SU-DHL-6 (cell line): ENCODE measurements at regions not wholly inside any gene's neighbourhood (a gene's known extent, or its start where the extent isn't known, plus 50 kb on each side); places are given as distances from the start of the nearest gene placed in this dataset.
"Not testable (repeated sequence)": the region's sequence is repeated elsewhere in the genome, so short reads cannot be mapped to it uniquely, and the experiment has no call there.

Experiments
- H2AFZ ChIP-seq: fragments of 200-600 bp; sonication (generic); 2 replicates; pipeline ENCODE4 v1.6.1; 2014; ENCODE audit warnings: low read depth, mild to moderate bottlenecking, moderate library complexity, mixed read lengths, antibody characterized with exemption, low read length; ENCODE audit not compliant: severe bottlenecking
- H3F3A ChIP-seq: fragments of 200-600 bp; shearing (Covaris generic); 2 replicates; pipeline ENCODE4 v1.6.0; 2016; ENCODE audit warnings: antibody characterized with exemption, mild to moderate bottlenecking; ENCODE audit not compliant: insufficient read depth
- H3K27ac ChIP-seq: fragments of 200-600 bp; sonication (generic); 2 replicates; pipeline ENCODE4 v1.5.1; 2016; ENCODE audit warnings: low read depth, mild to moderate bottlenecking, low read length, moderate library complexity, mixed read lengths
- H3K27me3 ChIP-seq: fragments of 200-600 bp; sonication (generic), shearing (Covaris generic); 2 replicates; pipeline ENCODE4 v1.6.0; 2014; ENCODE audit warnings: mild to moderate bottlenecking, low read length
- H3K36me3 ChIP-seq: fragments of 200-600 bp; sonication (generic); 2 replicates; pipeline ENCODE4 v1.6.1; 2014; ENCODE audit warnings: mild to moderate bottlenecking, low read length, mixed read lengths
- H3K4me2 ChIP-seq: fragments of 300-600, 200-600 bp; shearing (Covaris generic), sonication (generic); 2 replicates; pipeline ENCODE4 v1.6.0; 2014; ENCODE audit warnings: low read length, low read depth, mild to moderate bottlenecking; ENCODE audit not compliant: poor library complexity, severe bottlenecking
- H3K4me3 ChIP-seq: fragments of 200-600 bp; sonication (generic); 2 replicates; pipeline ENCODE4 v1.5.1; 2014; ENCODE audit warnings: antibody characterized with exemption, low read length, mild to moderate bottlenecking, mixed read lengths; ENCODE audit not compliant: insufficient read depth, poor library complexity, severe bottlenecking
- H3K79me2 ChIP-seq: fragments of 200-600 bp; sonication (generic); 2 replicates; pipeline ENCODE4 v1.6.1; 2014; ENCODE audit warnings: mild to moderate bottlenecking, low read length, moderate library complexity; ENCODE audit not compliant: insufficient read depth
- H3K9ac ChIP-seq: fragments of 200-600 bp; sonication (generic); 2 replicates; pipeline ENCODE4 v1.7.0; 2014; ENCODE audit warnings: mild to moderate bottlenecking, low read length
- H3K9me2 ChIP-seq: fragments of 200-600 bp; sonication (generic); replicated peaks from 2 replicates; pipeline ENCODE4 v1.6.1; 2014; ENCODE audit warnings: low read length; ENCODE audit not compliant: insufficient read depth
- H3K9me3 ChIP-seq: fragments of 200-600 bp; sonication (generic); 2 replicates; pipeline ENCODE4 v1.6.1; 2014; ENCODE audit warnings: low read length, mixed read lengths; ENCODE audit not compliant: insufficient read depth
- H4K20me1 ChIP-seq: fragments of 200-600 bp; sonication (generic); 2 replicates; pipeline ENCODE4 v1.6.1; 2014; ENCODE audit warnings: low read depth, mild to moderate bottlenecking, antibody characterized with exemption, low read length, moderate library complexity, mixed read lengths
- EZH2phosphoT487 ChIP-seq: fragments of 200-600 bp; sonication (generic), shearing (Covaris generic); conservative IDR thresholded peaks from 2 replicates; pipeline ENCODE4 v1.6.1; 2018; ENCODE audit warnings: mild to moderate bottlenecking, antibody characterized with exemption, low read length, moderate library complexity, mixed read lengths
- TF ChIP-seq, protein P1 (sequence below): fragments of 200-600 bp; sonication (generic); IDR thresholded peaks from one replicate; pipeline ENCODE4 v1.5.1; 2017; ENCODE audit warnings: antibody characterized with exemption, mild to moderate bottlenecking, low read length, moderate library complexity; ENCODE audit not compliant: insufficient read depth, poor library complexity, severe bottlenecking

DNA sequence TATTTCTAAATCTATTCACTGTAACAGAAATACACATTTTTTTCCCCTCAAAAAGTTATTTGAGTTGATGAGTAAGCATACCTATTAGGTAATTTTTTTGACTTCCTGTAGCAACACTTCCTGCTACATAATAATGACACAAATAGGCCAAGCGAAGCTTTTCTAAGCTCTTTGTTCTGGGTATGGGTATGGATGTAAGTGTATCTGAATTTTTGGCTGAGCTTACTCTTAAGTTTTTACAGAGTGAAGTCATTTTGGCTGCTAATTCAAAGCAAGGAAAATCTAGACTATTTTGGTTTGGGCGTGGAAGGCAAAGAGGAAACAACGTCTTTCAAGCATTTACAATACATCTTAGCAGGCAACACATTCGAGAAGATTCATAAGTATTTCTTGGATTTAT is 1206.0 kb upstream of the FLRT2 start:
- H3K27ac ChIP-seq: no peak overlapping the region
- no peaks in the 10 kb centered on the region for H3K9me2 ChIP-seq
- no peaks in the 10 kb centered on the region for H3K9me3 ChIP-seq
- no peak overlapping the region for H2AFZ ChIP-seq
- H3K36me3 ChIP-seq: no peaks in the 10 kb centered on the region
- H4K20me1 ChIP-seq: no peaks in the 10 kb centered on the region
- H3K4me2 ChIP-seq: no peak overlapping the region
- H3K4me3 ChIP-seq: no peak overlapping the region
- H3F3A ChIP-seq: no peaks in the 10 kb centered on the region
- H3K27me3 ChIP-seq: no peaks in the 10 kb centered on the region
- TF ChIP-seq, protein P1, sequence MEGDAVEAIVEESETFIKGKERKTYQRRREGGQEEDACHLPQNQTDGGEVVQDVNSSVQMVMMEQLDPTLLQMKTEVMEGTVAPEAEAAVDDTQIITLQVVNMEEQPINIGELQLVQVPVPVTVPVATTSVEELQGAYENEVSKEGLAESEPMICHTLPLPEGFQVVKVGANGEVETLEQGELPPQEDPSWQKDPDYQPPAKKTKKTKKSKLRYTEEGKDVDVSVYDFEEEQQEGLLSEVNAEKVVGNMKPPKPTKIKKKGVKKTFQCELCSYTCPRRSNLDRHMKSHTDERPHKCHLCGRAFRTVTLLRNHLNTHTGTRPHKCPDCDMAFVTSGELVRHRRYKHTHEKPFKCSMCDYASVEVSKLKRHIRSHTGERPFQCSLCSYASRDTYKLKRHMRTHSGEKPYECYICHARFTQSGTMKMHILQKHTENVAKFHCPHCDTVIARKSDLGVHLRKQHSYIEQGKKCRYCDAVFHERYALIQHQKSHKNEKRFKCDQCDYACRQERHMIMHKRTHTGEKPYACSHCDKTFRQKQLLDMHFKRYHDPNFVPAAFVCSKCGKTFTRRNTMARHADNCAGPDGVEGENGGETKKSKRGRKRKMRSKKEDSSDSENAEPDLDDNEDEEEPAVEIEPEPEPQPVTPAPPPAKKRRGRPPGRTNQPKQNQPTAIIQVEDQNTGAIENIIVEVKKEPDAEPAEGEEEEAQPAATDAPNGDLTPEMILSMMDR: no peak
- no peak for TF ChIP-seq EZH2phosphoT487
- H3K9ac ChIP-seq: no peak overlapping the region
- no peaks in the 10 kb centered on the region for H3K79me2 ChIP-seq

DNA sequence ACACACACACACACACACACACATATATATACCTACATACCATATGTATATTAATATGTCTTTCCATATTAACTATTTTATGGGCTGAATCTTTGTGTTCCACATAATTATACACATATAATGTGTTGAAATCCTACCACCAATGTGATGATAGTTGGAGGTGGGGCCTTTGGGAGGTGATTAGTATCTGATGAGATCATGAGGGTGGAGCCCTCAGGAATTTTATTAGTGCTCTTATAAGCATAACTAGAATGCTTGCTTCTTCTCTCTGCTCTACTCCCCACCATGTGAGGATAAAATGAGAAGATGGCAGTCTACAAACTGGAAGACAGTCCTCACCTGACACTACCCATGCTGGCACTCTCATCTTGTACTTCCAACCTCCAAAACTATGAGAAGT is 1193.5 kb upstream of the FLRT2 start:
- no peaks in the 10 kb centered on the region for H3F3A ChIP-seq
- no peaks in the 10 kb centered on the region for H3K79me2 ChIP-seq
- TF ChIP-seq EZH2phosphoT487: no peak
- TF ChIP-seq, protein P1: no peak

DNA sequence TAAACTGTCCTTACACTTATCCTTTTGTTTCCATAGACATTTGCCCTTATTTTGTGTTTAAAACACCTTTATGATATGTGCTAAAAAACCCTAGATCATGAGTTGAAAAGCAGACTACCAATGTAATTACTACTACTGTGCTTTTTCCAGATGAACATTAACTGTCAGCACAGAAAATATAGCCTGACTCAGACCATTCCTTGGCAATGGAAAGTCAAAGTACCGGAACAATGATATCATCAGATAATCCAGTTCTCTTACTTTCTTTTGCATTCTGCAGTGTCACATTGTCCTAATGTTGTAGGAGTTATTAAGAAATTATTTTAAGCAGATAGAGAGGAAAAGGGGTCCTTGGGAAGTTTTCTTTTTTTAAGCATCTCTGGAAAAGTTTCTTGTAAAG is 1189.0 kb upstream of the FLRT2 start:
- Histone ChIP-seq H3K4me2 (no peak overlapping the region), H3K9ac (no peak overlapping the region), H3K79me2 (no peaks in the 10 kb centered on the region), H3K27ac (no peak overlapping the region), H3F3A (no peaks in the 10 kb centered on the region), H3K27me3 (no peaks in the 10 kb centered on the region), H3K4me3 (no peak overlapping the region), H2AFZ (no peak overlapping the region), H3K36me3 (no peaks in the 10 kb centered on the region), H4K20me1 (no peaks in the 10 kb centered on the region), H3K9me3 (no peaks in the 10 kb centered on the region), H3K9me2 (no peaks in the 10 kb centered on the region)
- TF ChIP-seq EZH2phosphoT487: no peak

More for the DNA sequence above, 1193.5 kb upstream of the FLRT2 start:
- Histone ChIP-seq H3K36me3 (no peaks in the 10 kb centered on the region), H3K27me3 (no peaks in the 10 kb centered on the region), H3K9me2 (no peaks in the 10 kb centered on the region), H2AFZ (no peak overlapping the region), H3K4me3 (no peak overlapping the region), H4K20me1 (no peaks in the 10 kb centered on the region), H3K9me3 (no peaks in the 10 kb centered on the region), H3K4me2 (no peak overlapping the region), H3K27ac (no peak overlapping the region), H3K9ac (no peak overlapping the region)

DNA sequence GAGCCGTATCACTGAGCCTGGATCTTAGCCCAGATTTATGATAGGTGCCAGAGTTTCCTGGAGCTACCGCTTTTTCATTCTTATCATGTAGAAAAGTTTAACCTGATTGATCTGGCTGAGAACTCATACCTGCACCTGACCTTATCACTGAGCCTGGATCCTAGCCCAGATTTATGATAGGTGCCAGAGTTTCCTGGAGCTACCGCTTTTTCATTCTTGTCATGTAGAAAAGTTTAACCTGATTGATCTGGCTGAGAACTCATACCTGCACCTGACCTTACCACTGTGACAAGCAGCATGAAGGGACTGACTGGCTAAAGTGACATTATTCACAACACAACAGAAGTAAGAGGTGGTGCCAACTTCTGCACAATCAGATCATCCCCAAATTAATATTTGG is 1188.1 kb upstream of the FLRT2 start:
- not testable (repeated sequence) for H4K20me1 ChIP-seq, H3K9me2 ChIP-seq, H3K9me3 ChIP-seq, H3K27ac ChIP-seq, H3K4me2 ChIP-seq, H3F3A ChIP-seq, H3K36me3 ChIP-seq, H2AFZ ChIP-seq, H3K9ac ChIP-seq, H3K27me3 ChIP-seq, H3K79me2 ChIP-seq, H3K4me3 ChIP-seq
